Activated naive CD4-positive, alpha-beta T cell treated with anti-CD3 and anti-CD28 coated beads, Interleukin-2, amount 50 U/mL, for 24 hours (primary cell): ENCODE measurements at regions not wholly inside any gene's neighbourhood (a gene's known extent, or its start where the extent isn't known, plus 50 kb on each side); places are given as distances from the start of the nearest gene placed in this dataset.

Experiments
- H3K27ac Mint-ChIP-seq: one replicate; pipeline ENCODE4 v1.8.0; 2021; ENCODE audit warnings: mild to moderate bottlenecking, mixed read lengths
- H3K27me3 Mint-ChIP-seq: one replicate; pipeline ENCODE4 v1.8.0; 2021; ENCODE audit warnings: mixed read lengths
- H3K36me3 Mint-ChIP-seq: one replicate; pipeline ENCODE4 v1.8.0; 2021; ENCODE audit warnings: mixed read lengths
- H3K4me1 Mint-ChIP-seq: one replicate; pipeline ENCODE4 v1.8.0; 2021; ENCODE audit warnings: mixed read lengths
- H3K4me3 Mint-ChIP-seq: one replicate; pipeline ENCODE4 v1.8.0; 2021; ENCODE audit warnings: mild to moderate bottlenecking, mixed read lengths
- H3K9me3 Mint-ChIP-seq: one replicate; pipeline ENCODE4 v1.8.0; 2021; ENCODE audit warnings: mixed read lengths

DNA sequence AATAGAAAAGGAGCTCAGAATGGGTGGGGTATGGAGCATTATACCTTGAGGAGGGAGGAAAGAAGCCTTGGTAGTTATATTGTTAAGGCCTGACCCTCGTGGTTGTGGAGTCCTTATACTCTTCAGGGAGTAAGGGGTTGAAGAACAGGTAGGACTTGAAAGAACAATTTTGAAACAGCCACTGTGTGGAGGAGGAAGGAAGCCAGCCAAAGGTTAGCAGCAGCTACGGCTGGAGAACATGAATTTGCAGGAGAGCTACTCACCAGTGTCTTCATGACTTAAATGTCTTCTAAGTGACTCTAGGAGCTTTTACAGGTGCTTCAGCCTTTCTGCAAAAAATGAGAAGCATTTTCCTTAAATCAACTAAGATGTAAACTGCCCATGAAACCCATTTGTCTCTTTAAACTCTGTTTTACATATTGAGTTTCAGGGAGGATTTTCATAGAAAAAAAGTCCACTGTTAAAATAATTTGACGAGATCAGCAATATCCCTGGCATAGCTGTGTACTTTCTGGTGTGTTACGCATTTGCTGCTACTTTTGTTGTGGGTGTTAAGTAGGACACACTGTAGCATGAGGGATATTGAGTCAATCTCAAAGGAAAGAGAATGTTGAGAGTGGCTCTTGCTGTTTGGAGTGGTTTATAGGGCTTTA is 110.6 kb upstream of the ELL2 start:
- Mint-ChIP-seq H3K4me1 (no peaks in the 10 kb centered on the region), H3K9me3 (no peaks in the 10 kb centered on the region), H3K27ac (no peak overlapping the region), H3K36me3 (no peaks in the 10 kb centered on the region), H3K4me3 (no peak overlapping the region), H3K27me3 (no peaks in the 10 kb centered on the region)

DNA sequence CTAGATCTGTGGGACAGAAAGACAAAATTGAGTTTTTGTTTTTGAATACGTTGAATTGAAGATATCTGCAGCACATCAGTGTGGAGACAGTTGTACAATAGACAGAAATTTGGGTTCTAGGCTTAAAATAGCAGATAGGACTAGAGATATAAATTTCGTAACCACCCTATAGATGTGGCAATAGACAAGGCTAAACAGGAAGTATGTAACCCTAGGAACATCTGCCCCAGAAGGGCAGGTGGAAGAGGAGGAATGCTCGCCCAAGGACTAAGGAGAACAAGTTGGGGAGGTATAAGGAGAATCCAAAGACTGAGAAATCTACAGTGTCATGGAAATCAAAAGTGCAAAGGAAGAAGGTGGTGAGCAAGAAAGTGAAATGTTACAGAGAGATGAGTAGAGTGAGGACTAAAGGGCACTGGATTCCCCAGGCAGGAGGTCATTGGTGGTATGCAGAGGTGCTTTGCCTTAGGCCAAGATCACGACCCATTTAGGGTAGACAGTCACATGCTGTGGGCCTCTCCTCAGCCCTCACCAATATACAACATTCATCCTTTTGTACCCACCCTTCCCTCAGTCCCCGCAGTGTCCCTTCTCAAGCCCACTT is 109.1 kb upstream of the ELL2 start:
- Mint-ChIP-seq H3K27me3 (no peaks in the 10 kb centered on the region), H3K27ac (no peak overlapping the region), H3K36me3 (no peaks in the 10 kb centered on the region), H3K4me1 (peaks cover 7% of the 10 kb centered on the region), H3K9me3 (no peaks in the 10 kb centered on the region), H3K4me3 (no peak overlapping the region)

DNA sequence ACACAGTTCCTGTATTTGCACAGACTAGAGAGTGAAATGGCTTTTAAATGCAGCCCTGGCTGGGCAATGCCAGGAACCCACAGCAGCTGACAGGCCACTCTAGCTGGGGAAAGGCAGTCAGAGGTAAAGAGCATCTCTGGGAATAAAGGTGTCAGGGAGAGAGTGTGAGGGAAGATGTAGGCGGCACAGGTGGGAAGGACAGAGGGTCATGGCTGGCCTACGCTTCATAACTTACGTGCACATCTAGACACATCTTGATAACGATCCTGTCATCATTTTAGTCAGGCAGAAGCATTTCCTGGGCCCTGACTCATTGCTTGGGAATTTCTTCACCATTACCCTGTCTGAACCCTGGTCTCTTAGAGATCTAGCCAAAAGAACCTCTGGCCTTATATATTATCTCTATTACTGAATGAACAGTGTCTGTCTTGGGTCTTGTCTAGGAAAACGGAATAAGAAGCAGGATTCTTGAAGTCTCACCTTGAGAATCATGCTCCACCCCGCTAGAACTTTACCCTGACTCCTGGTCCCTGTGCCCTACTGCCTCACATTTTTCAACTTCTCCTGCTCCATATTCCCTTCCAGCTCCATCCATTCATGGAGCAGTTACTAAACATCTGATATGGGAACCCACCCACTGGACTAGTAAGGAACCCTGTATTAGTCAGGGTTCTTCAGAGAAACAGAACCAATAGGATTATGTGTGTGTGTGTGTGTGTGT is 106.4 kb upstream of the ELL2 start:
- Mint-ChIP-seq H3K36me3 (no peaks in the 10 kb centered on the region), H3K27ac (peak overlapping the region; percentile 43), H3K27me3 (no peaks in the 10 kb centered on the region), H3K4me1 (peaks cover 15% of the 10 kb centered on the region), H3K9me3 (no peaks in the 10 kb centered on the region), H3K4me3 (no peak overlapping the region)

DNA sequence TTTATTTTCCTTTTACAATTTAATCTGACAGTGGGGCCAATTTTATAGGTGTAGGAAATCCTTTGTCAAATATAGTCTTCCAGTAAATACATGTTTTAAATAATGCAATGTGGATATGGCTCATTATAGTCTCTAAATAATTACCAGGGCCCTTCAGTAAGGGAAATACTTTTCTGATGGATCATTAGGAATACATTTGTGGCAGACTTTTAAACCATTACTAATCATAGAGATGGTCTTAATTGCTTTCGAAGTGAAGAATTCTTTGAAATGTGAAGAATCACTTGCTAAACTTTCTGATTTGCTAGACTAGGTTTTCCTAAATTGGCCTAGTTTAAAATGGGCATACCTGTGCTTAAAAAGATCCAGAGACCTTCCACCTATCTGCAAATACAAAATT is 105.6 kb upstream of the ELL2 start:
- Mint-ChIP-seq H3K36me3 (no peaks in the 10 kb centered on the region), H3K4me1 (peaks cover 15% of the 10 kb centered on the region), H3K4me3 (no peak overlapping the region), H3K27me3 (no peaks in the 10 kb centered on the region), H3K9me3 (no peaks in the 10 kb centered on the region), H3K27ac (no peak overlapping the region)

DNA sequence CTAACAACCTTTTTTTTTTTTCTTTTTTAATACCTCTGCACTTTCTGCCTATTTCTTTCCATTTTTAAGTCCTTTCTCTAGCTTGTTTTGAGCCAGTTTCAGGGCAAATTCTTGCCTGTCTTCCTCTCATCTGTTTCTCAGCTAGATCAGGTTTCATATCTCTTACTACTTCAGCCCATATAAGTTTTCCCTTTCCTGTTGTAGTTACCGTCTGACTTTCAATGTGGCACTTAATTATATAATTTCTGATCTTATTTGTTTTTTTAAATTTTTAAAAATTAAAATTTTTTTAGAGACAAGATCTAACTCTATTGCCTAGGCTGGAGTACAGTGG is 104.7 kb upstream of the ELL2 start:
- H3K4me1 Mint-ChIP-seq = peaks cover 15% of the 10 kb centered on the region
- no peak overlapping the region for H3K4me3 Mint-ChIP-seq

DNA sequence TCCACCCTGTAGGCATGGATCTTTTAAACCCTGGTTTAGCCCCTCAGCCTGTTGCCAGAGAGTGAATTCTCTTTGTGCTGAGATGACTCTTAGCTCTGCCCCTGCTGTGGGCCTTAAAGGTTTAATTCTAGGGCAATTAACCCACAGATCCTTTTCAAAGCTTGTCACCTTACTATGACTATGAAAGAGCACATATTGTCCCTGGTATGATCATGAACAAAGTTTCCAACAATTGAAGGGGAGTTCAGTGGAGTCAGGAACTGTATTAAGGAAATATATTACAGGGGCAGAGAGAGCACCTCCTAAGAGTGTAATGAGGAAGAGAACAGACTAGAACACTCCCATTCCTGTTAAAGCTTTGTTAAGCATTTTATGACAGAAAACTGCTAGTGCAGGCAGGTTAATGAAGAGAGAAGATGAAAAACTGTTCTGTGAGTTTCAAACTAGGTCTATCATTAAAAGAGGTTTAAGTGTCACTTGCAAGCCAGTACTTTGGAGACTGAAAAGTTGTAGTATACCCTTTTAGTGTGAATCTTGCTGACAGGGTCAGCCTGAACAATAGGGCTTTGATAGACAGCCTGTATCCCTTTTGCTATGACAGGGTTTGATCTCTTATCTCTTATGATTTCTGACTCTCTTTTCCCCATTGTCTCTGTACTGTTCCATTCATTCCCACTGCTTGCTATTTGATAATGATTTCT is 104.2 kb upstream of the ELL2 start:
- no peaks in the 10 kb centered on the region for H3K36me3 Mint-ChIP-seq
- no peaks in the 10 kb centered on the region for H3K27me3 Mint-ChIP-seq
- H3K27ac Mint-ChIP-seq = peak overlapping the region; percentile 31
- H3K4me1 Mint-ChIP-seq = peaks cover 15% of the 10 kb centered on the region
- no peak overlapping the region for H3K4me3 Mint-ChIP-seq
- H3K9me3 Mint-ChIP-seq = no peaks in the 10 kb centered on the region

More for the DNA sequence above, 104.7 kb upstream of the ELL2 start:
- Mint-ChIP-seq H3K27ac (peak overlapping the region; percentile 31), H3K27me3 (no peaks in the 10 kb centered on the region), H3K9me3 (no peaks in the 10 kb centered on the region), H3K36me3 (no peaks in the 10 kb centered on the region)

DNA sequence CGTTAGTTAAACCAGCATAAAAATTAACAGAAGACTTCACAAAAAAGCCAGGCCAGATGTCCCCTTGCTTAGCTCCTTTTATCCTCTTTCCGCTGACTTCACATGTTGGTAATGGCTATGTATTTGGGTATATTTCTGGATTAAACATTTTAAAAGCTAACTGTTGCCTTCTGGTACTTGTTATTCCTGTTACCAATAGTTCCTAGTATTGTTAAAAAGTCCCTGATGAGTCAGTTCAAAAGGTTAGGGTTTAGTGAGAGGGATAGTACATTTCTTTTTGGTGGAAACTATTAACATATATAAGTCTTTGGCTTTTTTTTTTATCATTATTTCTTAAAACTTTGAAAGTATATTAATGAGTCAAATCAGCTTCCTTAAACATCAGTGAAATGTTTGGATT is 103.2 kb upstream of the ELL2 start:
- Mint-ChIP-seq H3K4me3 (no peak overlapping the region), H3K9me3 (no peaks in the 10 kb centered on the region), H3K27me3 (no peaks in the 10 kb centered on the region), H3K4me1 (peaks cover 15% of the 10 kb centered on the region), H3K36me3 (no peaks in the 10 kb centered on the region), H3K27ac (peak overlapping the region; percentile 47)

DNA sequence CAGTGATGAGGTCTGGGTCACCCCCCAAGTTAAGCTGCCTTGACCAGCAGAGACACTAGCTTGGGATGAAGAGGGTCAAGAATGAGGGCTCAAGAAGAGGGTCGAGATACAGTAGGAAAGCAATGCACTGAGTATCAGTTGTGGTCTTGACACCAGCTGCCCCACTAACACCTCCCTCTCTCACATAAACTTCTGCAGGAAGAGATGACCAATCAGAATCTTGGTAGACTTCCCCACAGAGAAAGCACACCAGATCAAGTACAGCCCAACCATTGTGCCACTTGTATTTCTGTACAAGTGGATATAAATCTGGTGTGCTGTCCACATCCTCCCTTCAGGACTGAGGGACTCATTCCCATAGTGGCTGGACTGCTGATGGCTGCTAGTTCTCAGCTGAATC is 101.2 kb upstream of the ELL2 start:
- Mint-ChIP-seq H3K4me3 (no peak overlapping the region), H3K4me1 (peaks cover 15% of the 10 kb centered on the region), H3K36me3 (no peaks in the 10 kb centered on the region), H3K27ac (no peak overlapping the region), H3K9me3 (no peaks in the 10 kb centered on the region), H3K27me3 (no peaks in the 10 kb centered on the region)

DNA sequence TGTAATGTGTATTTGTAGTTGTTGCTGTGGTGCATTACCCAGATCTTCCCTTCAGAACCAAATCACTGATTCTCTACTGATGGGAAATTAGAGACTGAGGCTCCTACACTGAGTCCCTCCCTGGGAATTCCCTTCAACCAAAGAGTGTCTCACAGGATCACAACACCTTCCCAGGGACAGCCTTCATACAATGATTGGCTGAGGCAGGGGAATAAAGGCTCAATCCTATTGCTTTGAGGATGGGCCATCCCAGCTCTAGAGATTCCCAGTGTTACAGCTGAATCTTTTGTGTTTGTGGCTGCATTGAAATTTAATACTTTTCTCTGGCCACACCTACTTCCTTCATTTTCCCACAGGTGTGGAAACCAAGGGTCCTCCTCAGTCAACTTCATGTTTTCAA is 96.4 kb upstream of the ELL2 start:
- Mint-ChIP-seq H3K4me3 (no peak overlapping the region), H3K27me3 (peaks cover 3% of the 10 kb centered on the region), H3K4me1 (peaks cover 9% of the 10 kb centered on the region), H3K9me3 (no peaks in the 10 kb centered on the region), H3K36me3 (no peaks in the 10 kb centered on the region), H3K27ac (no peak overlapping the region)

DNA sequence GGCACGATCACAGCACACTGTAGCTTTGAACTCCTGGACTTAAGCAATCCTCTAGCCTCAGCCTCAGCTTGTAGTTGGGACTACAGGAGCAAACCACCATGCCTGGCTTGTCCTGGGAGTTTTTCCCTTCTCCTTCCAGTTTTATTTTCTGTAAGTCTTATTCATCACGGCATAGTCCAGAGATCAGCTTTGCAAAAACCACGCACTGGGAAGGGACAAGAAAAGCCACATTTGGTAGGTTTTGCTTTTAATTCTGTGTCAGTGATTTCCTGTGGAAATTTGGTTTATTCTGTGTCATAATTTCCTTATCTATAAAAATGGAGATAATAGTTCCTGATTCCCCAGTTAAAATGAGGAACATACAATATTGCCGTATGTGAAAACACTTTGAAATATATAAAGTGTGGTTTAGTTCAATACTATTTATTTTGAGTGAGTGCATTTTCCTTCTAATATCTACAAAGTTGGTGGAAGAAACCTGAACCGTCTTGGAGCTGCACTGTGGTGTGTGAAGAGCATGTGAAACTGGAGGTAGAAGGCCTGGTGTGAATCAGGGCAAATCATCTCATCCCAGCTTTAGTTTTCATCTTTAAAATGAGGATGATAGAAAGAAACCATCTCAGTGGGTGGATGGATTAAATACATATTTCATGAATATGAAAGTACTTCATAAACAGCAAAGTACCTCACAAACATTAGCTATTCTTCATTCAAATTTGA is 92.8 kb upstream of the ELL2 start:
- H3K27ac Mint-ChIP-seq = peak overlapping the region; percentile 27

DNA sequence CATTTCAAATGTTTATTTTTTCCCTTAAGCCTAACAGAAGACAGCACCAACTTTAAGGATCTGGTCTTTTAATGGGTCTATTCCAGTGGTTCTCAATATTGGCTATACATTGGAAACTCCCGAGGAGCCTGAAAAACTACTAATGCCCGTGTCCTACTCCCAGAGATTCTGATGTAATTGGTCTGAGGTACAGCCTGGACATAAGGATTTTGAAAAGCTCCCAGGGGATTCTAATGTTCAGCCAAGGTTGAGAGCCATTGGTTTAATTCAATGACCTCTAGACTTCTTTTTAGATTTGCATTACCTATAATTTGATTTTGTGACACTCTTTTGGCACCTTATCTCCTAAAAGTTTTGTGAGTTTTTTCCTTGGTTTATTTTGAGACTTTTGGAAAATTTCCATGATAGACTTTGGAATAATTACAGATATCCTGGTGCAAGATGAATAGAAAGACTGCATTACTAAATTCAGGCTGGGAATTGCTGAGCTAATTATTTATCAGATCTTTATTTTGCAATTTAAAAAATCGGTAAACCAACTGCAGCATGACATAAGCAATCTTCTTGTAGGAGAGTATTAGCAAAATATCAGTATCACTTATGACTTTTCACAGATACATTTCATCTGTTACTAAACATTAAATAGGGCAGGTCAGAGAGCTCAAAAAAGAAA is 91.5 kb upstream of the ELL2 start:
- Mint-ChIP-seq H3K27me3 (peaks cover 6% of the 10 kb centered on the region), H3K9me3 (peaks cover 5% of the 10 kb centered on the region), H3K4me1 (peaks cover 9% of the 10 kb centered on the region), H3K4me3 (no peak overlapping the region), H3K36me3 (peaks cover 1% of the 10 kb centered on the region), H3K27ac (no peak overlapping the region)

More for the DNA sequence above, 92.8 kb upstream of the ELL2 start:
- peaks cover 5% of the 10 kb centered on the region for H3K9me3 Mint-ChIP-seq
- H3K36me3 Mint-ChIP-seq = peaks cover 1% of the 10 kb centered on the region
- H3K4me1 Mint-ChIP-seq = peaks cover 9% of the 10 kb centered on the region
- H3K4me3 Mint-ChIP-seq = no peak overlapping the region
- H3K27me3 Mint-ChIP-seq = peaks cover 6% of the 10 kb centered on the region

DNA sequence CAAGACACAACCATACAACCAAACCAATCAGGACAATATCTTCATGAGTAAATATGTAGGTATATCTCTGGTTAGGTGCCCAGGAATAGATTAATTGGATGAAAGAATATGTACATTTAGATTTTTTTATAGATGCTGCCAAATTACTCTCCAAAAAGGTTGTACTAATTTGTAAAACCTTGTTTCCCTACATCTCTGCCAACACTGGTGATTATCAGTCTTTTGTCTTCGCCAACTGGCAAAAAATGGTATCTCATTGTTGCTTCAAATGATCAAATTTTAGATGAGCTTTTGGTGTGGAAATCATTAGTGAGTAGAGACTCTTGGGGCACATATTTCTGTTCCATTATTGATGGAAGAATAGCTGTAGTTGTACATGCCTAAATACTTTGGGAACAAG is 90.7 kb upstream of the ELL2 start:
- Mint-ChIP-seq H3K36me3 (peaks cover 1% of the 10 kb centered on the region), H3K27ac (peak overlapping the region; percentile 6), H3K4me3 (no peak overlapping the region)

DNA sequence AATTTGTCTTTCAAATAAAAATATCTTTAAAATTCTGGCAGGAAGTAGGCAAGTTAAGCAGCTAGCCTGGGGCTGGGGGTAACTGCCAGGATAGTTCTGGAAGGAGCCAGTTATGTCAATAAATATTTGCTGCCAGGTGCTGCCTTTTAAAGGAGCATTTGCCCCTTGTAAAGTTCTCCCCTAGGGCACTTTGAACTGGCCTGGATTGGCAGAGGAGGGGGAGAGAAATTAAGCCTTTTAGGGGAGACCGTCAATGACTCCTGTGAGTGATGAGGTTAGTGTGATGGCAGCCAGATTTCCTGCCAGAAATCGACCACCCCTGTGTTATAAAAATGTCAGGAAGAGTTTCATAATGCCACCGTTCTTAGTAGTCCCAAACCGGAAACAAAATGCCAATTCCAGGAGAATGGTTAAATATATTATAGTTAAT is 89.8 kb upstream of the ELL2 start:
- Mint-ChIP-seq H3K27me3 (peaks cover 8% of the 10 kb centered on the region), H3K27ac (no peak overlapping the region), H3K4me1 (peaks cover 9% of the 10 kb centered on the region), H3K36me3 (peaks cover 1% of the 10 kb centered on the region), H3K9me3 (peaks cover 5% of the 10 kb centered on the region), H3K4me3 (no peak overlapping the region)

More for the DNA sequence above, 90.7 kb upstream of the ELL2 start:
- Mint-ChIP-seq H3K4me1 (peaks cover 9% of the 10 kb centered on the region), H3K27me3 (peaks cover 6% of the 10 kb centered on the region), H3K9me3 (peaks cover 5% of the 10 kb centered on the region)

DNA sequence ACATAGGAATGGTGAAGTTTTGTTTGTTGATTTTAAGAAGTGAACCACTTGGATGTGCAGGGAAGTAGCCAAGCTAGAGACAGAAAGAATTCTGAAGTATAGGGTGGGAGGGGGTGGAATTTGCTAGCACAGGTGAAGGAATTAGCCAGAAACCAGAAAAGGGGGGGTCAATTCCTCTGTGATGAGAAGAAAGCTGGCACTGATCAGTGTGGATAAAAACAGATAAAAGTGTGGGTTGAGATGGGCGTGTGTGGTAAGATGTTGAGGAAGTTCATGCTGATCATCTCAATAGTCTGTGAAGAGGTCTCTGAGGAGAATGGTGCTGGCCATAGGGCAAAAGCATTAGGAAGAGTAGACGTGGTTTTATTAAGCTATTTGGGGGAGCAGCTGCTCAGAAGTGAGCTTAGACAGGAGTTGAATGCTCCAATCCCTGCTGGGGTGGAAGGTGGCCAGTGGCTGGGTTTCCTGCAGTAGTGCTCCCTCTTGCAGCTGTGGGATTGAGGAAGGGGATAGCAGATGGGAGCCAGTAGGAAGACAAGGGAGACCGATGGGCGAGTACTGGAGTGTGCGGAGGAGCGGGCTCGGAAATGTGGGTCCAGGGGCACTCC is 88.7 kb upstream of the ELL2 start:
- Mint-ChIP-seq H3K4me1 (peaks cover 9% of the 10 kb centered on the region), H3K9me3 (peaks cover 5% of the 10 kb centered on the region), H3K27ac (no peak overlapping the region), H3K36me3 (peaks cover 1% of the 10 kb centered on the region), H3K4me3 (no peak overlapping the region), H3K27me3 (peaks cover 6% of the 10 kb centered on the region)
